Lung (tissue), 11 donors: ENCODE measurements at regions not wholly inside any gene's neighbourhood (a gene's known extent, or its start where the extent isn't known, plus 50 kb on each side); places are given as distances from the start of the nearest gene placed in this dataset.

Source experiments
- ATAC-seq: fragments of 200-7000 bp; cut with Tn5 transposase; one replicate; pipeline ENCODE4 v1.9.1; 2020; ENCODE audit warnings: moderate number of reproducible peaks; ENCODE audit not compliant: insufficient read depth, low FRiP score
- DNase-seq, 3 donors: peaks; one replicate each; pipeline ENCODE4 v3.0.0-alpha.2; 2013 to 2017
- H3K27ac ChIP-seq, 2 donors: one replicate each; pipeline ENCODE4 v1.5.1; 2013; ENCODE audit warnings: mild to moderate bottlenecking in 2 of 2, moderate library complexity in 2 of 2, control low read depth in 1 of 2, inconsistent platforms in 1 of 2, low read depth in 1 of 2, low read length in 1 of 2
- H3K27me3 ChIP-seq, 3 donors: one replicate each; pipeline ENCODE4 v1.5.1; 2013; ENCODE audit warnings: low read length in 2 of 3; ENCODE audit not compliant: control insufficient read depth in 3 of 3, insufficient read depth in 3 of 3
- H3K36me3 ChIP-seq, 4 donors: one replicate each; pipeline ENCODE4 v1.5.1; 2013; ENCODE audit warnings: low read length in 4 of 4, mild to moderate bottlenecking in 1 of 4, moderate library complexity in 1 of 4; ENCODE audit not compliant: control insufficient read depth in 4 of 4, insufficient read depth in 4 of 4
- H3K4me1 ChIP-seq, 5 donors: one replicate each; pipeline ENCODE4 v1.5.1; 2013; ENCODE audit warnings: low read length in 5 of 5, mild to moderate bottlenecking in 2 of 5, moderate library complexity in 1 of 5; ENCODE audit not compliant: control insufficient read depth in 5 of 5, insufficient read depth in 5 of 5
- H3K4me3 ChIP-seq: one replicate; pipeline ENCODE4 v1.5.1; 2013; ENCODE audit warnings: mild to moderate bottlenecking, control low read depth, moderate library complexity
- H3K9ac ChIP-seq, 2 donors: one replicate each; pipeline ENCODE4 v1.5.1; 2013; ENCODE audit warnings: low read length in 2 of 2, control low read depth in 1 of 2; ENCODE audit not compliant: insufficient read depth in 1 of 2
- H3K9me3 ChIP-seq, 4 donors: one replicate each; pipeline ENCODE4 v1.5.1; 2013; ENCODE audit warnings: low read length in 3 of 4, mild to moderate bottlenecking in 1 of 4, moderate library complexity in 1 of 4; ENCODE audit not compliant: control insufficient read depth in 4 of 4, insufficient read depth in 3 of 4
- WGBS, 2 donors: extraction: QIAGEN DNeasy Blood & Tissue Kit; methylation state at CpG; one replicate each; pipeline ENCODE4 v1.1.7; 2013; 5-methylcytosine and 5-hydroxymethylcytosine counted together
- TF ChIP-seq, protein P1 (sequence below): IDR thresholded peaks from 2 replicates; pipeline ENCODE4 v1.5.1; 2012; ENCODE audit warnings: mild to moderate bottlenecking; ENCODE audit errors: control extremely low read depth, extremely low read depth
- donor health status: control.
- donor health status: control.
- donor health status: Bipolar disorder and iron deficiency.
- donor health status: healthy.
- donor health status: DM: yes; HTN: yes; CAD: no.

GRCh38 chr7:16936626-16937422 is 55.0 kb upstream of the AGR3 start:
- Histone ChIP-seq H3K4me1 (peaks cover 0 to 5% (median 0%) of the 10 kb centered on the region in 5 donors), H3K9me3 (no peaks in the 10 kb centered on the region), H3K36me3 (no peaks in the 10 kb centered on the region), H3K27me3 (no peaks in the 10 kb centered on the region), H3K4me3 (no peak overlapping the region), H3K27ac (no peak overlapping the region), H3K9ac (no peak overlapping the region)
- DNase-seq (no peak), ATAC-seq (no peak)
- WGBS, 2 donors, result 92 to 93% methylated on average over 4 of the region's 4 CpGs
- TF ChIP-seq, protein P1, sequence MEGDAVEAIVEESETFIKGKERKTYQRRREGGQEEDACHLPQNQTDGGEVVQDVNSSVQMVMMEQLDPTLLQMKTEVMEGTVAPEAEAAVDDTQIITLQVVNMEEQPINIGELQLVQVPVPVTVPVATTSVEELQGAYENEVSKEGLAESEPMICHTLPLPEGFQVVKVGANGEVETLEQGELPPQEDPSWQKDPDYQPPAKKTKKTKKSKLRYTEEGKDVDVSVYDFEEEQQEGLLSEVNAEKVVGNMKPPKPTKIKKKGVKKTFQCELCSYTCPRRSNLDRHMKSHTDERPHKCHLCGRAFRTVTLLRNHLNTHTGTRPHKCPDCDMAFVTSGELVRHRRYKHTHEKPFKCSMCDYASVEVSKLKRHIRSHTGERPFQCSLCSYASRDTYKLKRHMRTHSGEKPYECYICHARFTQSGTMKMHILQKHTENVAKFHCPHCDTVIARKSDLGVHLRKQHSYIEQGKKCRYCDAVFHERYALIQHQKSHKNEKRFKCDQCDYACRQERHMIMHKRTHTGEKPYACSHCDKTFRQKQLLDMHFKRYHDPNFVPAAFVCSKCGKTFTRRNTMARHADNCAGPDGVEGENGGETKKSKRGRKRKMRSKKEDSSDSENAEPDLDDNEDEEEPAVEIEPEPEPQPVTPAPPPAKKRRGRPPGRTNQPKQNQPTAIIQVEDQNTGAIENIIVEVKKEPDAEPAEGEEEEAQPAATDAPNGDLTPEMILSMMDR, result no peak

DNA sequence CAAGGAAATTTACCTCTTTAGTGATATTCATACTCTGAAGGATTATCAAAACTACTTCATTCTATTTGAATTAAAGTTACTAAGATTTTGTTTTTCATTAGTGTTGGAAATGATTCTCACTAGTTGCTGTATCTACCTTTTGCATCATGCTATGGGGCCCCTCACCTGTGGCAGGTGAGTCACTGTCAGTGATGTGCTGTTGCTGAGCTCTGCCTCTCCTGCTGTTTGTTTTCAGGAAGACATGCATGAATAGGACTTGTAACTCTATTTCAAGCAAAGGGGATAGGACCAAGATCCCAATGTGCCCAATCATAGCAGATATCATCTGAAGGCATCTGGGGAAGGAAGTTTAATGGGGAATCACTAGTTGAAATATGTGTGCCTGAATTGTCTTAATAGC is 57.4 kb upstream of the AGR3 start:
- Histone ChIP-seq H3K27me3 (no peaks in the 10 kb centered on the region), H3K9ac (no peak overlapping the region), H3K27ac (no peak overlapping the region), H3K36me3 (no peaks in the 10 kb centered on the region), H3K4me1 (peaks cover 0 to 5% (median 0%) of the 10 kb centered on the region in 5 donors), H3K9me3 (peaks cover 0 to 2% (median 0%) of the 10 kb centered on the region in 4 donors), H3K4me3 (no peak overlapping the region)
- DNase-seq (no peak), ATAC-seq (no peak)
- TF ChIP-seq, protein P1, result no peak

DNA sequence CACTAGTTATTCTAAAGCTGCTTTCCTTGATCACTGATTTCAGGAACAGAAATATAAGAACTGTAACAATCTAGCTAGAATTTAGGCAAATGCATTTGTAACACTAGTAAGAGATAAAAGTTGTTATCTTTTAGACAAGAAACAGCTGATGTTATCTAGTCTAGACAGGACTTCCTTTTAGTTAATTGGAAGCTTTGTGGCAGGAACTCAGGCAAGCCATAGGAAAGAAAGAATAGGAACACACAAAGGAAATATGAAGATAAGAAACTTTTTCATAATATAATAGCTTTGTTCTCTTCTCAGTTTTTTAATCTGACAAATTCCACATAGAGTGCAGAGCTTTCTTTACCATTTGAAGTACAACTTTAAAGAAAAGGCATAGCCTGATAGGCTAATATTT is 59.0 kb upstream of the AGR3 start:
- Histone ChIP-seq H3K4me1 (peaks cover 0 to 5% (median 0%) of the 10 kb centered on the region in 5 donors), H3K4me3 (no peak overlapping the region), H3K27me3 (no peaks in the 10 kb centered on the region), H3K36me3 (no peaks in the 10 kb centered on the region), H3K9me3 (peaks cover 0 to 2% (median 0%) of the 10 kb centered on the region in 4 donors), H3K9ac (no peak overlapping the region), H3K27ac (no peak overlapping the region)
- no peak for DNase-seq
- ATAC-seq, result no peak
- TF ChIP-seq, protein P1, result no peak
